HepG2 (cell line): ENCODE measurements at regions not wholly inside any gene's neighbourhood (a gene's known extent, or its start where the extent isn't known, plus 50 kb on each side); places are given as distances from the start of the nearest gene placed in this dataset.
A peak's percentile ranks its signal among the peaks of the same experiment; 100 is the strongest.

Source experiments
- FIP1L1 ChIP-seq: fragments of 200-400 bp; formaldehyde crosslinking; IDR thresholded peaks from 2 replicates; pipeline ENCODE4 v1.6.1; 2018; ENCODE audit warnings: low read depth, mild to moderate bottlenecking, low read length, moderate library complexity, borderline replicate concordance; ENCODE audit not compliant: insufficient read depth
- HNF4A ChIP-seq: sonication (generic); formaldehyde crosslinking; IDR thresholded peaks from 2 replicates; pipeline ENCODE4 v1.4.0; 2020; ENCODE audit warnings: missing genetic modification reagents
- HOXD1 ChIP-seq: sonication (generic); formaldehyde crosslinking; IDR thresholded peaks from 2 replicates; pipeline ENCODE4 v1.5.0; 2020; ENCODE audit warnings: missing genetic modification reagents
- ISL2 ChIP-seq: sonication (generic); formaldehyde crosslinking; IDR thresholded peaks from 2 replicates; pipeline ENCODE4 v1.5.0; 2020; ENCODE audit warnings: missing genetic modification reagents
- KDM6A ChIP-seq: IDR thresholded peaks from 2 replicates; pipeline ENCODE4 v1.6.1; 2016; ENCODE audit warnings: low read depth
- RBM22 ChIP-seq: fragments of 200-400 bp; formaldehyde crosslinking; optimal IDR thresholded peaks from 2 replicates; pipeline ENCODE3; 2017; ENCODE audit warnings: mild to moderate bottlenecking, low read length, moderate library complexity
- RFX1 ChIP-seq: fragments of 450-650 bp; IDR thresholded peaks from 2 replicates; pipeline ENCODE4 v1.6.1; 2017
- ZBTB38 ChIP-seq: sonication (generic); formaldehyde crosslinking; IDR thresholded peaks from 2 replicates; pipeline ENCODE4 v1.5.1; 2020; ENCODE audit warnings: mild to moderate bottlenecking, missing genetic modification reagents
- ZMYM4 ChIP-seq: sonication (generic); formaldehyde crosslinking; IDR thresholded peaks from 2 replicates; pipeline ENCODE4 v1.8.1; 2023; ENCODE audit warnings: mild to moderate bottlenecking, missing genetic modification reagents
- ZNF224 ChIP-seq: sonication (generic); formaldehyde crosslinking; IDR thresholded peaks from 2 replicates; pipeline ENCODE4 v1.5.0; 2020; ENCODE audit warnings: mild to moderate bottlenecking, missing genetic modification reagents
- ZNF775 ChIP-seq: sonication (generic); formaldehyde crosslinking; IDR thresholded peaks from 2 replicates; pipeline ENCODE4 v1.4.0; 2020; ENCODE audit warnings: missing genetic modification reagents, mild to moderate bottlenecking, moderate library complexity, borderline replicate concordance
- ZNF792 ChIP-seq: IDR thresholded peaks from 2 replicates; pipeline ENCODE4 v1.6.1; 2016
- ZSCAN22 ChIP-seq: sonication (generic); formaldehyde crosslinking; IDR thresholded peaks from 2 replicates; pipeline ENCODE4 v1.4.0; 2020; ENCODE audit warnings: mild to moderate bottlenecking, missing genetic modification reagents
- TF ChIP-seq, protein P1 (sequence below): sonication (generic); formaldehyde crosslinking; IDR thresholded peaks from 2 replicates; pipeline ENCODE4 v1.5.0; 2020; ENCODE audit warnings: missing genetic modification reagents
- TF ChIP-seq, protein P2 (sequence below): sonication (generic); formaldehyde crosslinking; IDR thresholded peaks from 2 replicates; pipeline ENCODE4 v1.5.1; 2020; ENCODE audit warnings: mild to moderate bottlenecking, missing genetic modification reagents
- TF ChIP-seq, protein P3 (sequence below): sonication (generic); formaldehyde crosslinking; IDR thresholded peaks from 2 replicates; pipeline ENCODE4 v1.8.0; 2022; ENCODE audit warnings: missing genetic modification reagents, mild to moderate bottlenecking, borderline replicate concordance
- TF ChIP-seq, protein P4 (sequence below): sonication (generic); formaldehyde crosslinking; IDR thresholded peaks from 2 replicates; pipeline ENCODE4 v1.4.0; 2020; ENCODE audit warnings: missing genetic modification reagents
- TF ChIP-seq, protein P5 (sequence below), 2 experiments: IDR thresholded peaks; 2 replicates each; pipeline ENCODE4 v1.6.1; 2011 to 2012; ENCODE audit warnings: low read length in 2 of 2, borderline replicate concordance in 1 of 2, low read depth in 1 of 2, mild to moderate bottlenecking in 1 of 2, moderate library complexity in 1 of 2

DNA sequence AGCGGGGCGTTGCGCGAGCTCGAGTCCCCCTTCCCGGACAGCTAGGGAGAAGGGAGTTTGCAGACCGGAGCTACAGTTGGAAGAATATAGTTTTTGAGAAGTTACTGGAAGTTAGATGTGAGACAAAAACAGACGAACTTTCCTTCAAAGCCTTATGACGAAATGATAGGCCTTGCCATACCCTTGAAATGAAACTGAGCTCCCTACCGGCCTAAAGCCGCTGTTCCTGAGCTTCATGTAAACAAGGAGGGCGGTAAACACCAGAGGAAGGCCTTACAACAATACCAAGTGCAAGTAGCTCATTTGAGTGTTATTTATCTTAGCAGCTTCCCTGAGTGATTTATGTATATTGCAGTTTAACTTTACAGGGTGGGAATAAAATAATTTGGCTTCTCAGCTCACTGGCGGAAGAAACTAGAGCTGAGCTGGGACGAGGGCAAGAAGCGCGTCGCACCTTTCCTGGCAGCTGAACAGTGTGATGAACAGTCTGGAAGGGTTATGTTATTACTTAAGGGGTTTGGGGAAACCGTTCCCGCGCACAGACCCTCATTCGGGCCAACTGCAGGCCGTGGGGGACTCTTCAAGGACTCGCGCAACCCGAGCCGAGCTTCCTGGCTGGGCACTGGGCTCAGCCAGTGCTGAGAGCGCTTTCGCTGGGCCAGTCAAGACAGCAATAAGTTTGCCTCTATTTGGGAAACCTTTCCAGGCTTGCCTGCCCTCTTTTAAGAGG is 111.2 kb downstream of the KCNRG start (continued):
- TF ChIP-seq, protein P1, sequence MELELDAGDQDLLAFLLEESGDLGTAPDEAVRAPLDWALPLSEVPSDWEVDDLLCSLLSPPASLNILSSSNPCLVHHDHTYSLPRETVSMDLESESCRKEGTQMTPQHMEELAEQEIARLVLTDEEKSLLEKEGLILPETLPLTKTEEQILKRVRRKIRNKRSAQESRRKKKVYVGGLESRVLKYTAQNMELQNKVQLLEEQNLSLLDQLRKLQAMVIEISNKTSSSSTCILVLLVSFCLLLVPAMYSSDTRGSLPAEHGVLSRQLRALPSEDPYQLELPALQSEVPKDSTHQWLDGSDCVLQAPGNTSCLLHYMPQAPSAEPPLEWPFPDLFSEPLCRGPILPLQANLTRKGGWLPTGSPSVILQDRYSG = no peak
- no peak for TF ChIP-seq KDM6A (CRISPR knock-in tag)
- TF ChIP-seq HOXD1 = no peak
- TF ChIP-seq FIP1L1 = no peak
- TF ChIP-seq, protein P2, sequence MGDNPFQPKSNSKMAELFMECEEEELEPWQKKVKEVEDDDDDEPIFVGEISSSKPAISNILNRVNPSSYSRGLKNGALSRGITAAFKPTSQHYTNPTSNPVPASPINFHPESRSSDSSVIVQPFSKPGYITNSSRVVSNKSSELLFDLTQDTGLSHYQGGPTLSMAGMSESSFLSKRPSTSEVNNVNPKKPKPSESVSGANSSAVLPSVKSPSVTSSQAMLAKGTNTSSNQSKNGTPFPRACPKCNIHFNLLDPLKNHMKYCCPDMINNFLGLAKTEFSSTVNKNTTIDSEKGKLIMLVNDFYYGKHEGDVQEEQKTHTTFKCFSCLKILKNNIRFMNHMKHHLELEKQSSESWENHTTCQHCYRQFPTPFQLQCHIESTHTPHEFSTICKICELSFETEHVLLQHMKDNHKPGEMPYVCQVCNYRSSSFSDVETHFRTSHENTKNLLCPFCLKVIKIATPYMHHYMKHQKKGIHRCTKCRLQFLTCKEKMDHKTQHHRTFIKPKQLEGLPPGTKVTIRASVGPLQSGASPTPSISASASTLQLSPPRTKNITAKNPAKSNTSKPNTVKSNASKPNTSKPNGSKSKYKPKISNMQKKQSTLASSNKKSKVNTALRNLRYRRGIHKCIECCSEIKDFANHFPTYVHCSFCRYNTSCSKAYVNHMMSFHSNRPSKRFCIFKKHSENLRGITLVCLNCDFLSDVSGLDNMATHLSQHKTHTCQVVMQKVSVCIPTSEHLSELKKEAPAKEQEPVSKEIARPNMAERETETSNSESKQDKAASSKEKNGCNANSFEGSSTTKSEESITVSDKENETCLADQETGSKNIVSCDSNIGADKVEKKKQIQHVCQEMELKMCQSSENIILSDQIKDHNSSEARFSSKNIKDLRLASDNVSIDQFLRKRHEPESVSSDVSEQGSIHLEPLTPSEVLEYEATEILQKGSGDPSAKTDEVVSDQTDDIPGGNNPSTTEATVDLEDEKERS (CRISPR knock-in tag) = peak; percentile 67; the same call in 1 of the 2 replicates
- TF ChIP-seq ZNF775 (CRISPR knock-in tag) = no peak
- TF ChIP-seq ZBTB38 (CRISPR knock-in tag) = peak; percentile 57; the same call in 1 of the 2 replicates
- TF ChIP-seq ZNF224 = no peak
- TF ChIP-seq RFX1 = no peak
- TF ChIP-seq RBM22 = peak; percentile 10
- no peak for TF ChIP-seq ZMYM4 (CRISPR knock-in tag)
- TF ChIP-seq, protein P3, sequence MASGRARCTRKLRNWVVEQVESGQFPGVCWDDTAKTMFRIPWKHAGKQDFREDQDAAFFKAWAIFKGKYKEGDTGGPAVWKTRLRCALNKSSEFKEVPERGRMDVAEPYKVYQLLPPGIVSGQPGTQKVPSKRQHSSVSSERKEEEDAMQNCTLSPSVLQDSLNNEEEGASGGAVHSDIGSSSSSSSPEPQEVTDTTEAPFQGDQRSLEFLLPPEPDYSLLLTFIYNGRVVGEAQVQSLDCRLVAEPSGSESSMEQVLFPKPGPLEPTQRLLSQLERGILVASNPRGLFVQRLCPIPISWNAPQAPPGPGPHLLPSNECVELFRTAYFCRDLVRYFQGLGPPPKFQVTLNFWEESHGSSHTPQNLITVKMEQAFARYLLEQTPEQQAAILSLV (CRISPR knock-in tag) = no peak
- no peak for TF ChIP-seq HNF4A (CRISPR knock-in tag)
- TF ChIP-seq ZSCAN22 (CRISPR knock-in tag) = no peak
- TF ChIP-seq ZNF792 (CRISPR knock-in tag) = no peak
- TF ChIP-seq, protein P4, sequence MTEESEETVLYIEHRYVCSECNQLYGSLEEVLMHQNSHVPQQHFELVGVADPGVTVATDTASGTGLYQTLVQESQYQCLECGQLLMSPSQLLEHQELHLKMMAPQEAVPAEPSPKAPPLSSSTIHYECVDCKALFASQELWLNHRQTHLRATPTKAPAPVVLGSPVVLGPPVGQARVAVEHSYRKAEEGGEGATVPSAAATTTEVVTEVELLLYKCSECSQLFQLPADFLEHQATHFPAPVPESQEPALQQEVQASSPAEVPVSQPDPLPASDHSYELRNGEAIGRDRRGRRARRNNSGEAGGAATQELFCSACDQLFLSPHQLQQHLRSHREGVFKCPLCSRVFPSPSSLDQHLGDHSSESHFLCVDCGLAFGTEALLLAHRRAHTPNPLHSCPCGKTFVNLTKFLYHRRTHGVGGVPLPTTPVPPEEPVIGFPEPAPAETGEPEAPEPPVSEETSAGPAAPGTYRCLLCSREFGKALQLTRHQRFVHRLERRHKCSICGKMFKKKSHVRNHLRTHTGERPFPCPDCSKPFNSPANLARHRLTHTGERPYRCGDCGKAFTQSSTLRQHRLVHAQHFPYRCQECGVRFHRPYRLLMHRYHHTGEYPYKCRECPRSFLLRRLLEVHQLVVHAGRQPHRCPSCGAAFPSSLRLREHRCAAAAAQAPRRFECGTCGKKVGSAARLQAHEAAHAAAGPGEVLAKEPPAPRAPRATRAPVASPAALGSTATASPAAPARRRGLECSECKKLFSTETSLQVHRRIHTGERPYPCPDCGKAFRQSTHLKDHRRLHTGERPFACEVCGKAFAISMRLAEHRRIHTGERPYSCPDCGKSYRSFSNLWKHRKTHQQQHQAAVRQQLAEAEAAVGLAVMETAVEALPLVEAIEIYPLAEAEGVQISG = no peak; the same call in 1 of the 2 replicates
- TF ChIP-seq ISL2 (CRISPR knock-in tag) = no peak
- TF ChIP-seq, protein P5, sequence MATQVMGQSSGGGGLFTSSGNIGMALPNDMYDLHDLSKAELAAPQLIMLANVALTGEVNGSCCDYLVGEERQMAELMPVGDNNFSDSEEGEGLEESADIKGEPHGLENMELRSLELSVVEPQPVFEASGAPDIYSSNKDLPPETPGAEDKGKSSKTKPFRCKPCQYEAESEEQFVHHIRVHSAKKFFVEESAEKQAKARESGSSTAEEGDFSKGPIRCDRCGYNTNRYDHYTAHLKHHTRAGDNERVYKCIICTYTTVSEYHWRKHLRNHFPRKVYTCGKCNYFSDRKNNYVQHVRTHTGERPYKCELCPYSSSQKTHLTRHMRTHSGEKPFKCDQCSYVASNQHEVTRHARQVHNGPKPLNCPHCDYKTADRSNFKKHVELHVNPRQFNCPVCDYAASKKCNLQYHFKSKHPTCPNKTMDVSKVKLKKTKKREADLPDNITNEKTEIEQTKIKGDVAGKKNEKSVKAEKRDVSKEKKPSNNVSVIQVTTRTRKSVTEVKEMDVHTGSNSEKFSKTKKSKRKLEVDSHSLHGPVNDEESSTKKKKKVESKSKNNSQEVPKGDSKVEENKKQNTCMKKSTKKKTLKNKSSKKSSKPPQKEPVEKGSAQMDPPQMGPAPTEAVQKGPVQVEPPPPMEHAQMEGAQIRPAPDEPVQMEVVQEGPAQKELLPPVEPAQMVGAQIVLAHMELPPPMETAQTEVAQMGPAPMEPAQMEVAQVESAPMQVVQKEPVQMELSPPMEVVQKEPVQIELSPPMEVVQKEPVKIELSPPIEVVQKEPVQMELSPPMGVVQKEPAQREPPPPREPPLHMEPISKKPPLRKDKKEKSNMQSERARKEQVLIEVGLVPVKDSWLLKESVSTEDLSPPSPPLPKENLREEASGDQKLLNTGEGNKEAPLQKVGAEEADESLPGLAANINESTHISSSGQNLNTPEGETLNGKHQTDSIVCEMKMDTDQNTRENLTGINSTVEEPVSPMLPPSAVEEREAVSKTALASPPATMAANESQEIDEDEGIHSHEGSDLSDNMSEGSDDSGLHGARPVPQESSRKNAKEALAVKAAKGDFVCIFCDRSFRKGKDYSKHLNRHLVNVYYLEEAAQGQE (IDR thresholded peaks at IDR 0.05; ENCODE audit: borderline replicate concordance in 1 of 2, low read depth in 1 of 2, low read length in 2 of 2) = no peak
